ENCODE measurements at regions not wholly inside any gene's neighbourhood (a gene's known extent, or its start where the extent isn't known, plus 50 kb on each side); places are given as distances from the start of the nearest gene placed in this dataset.

GRCh38 chr1:194256010-194256409, 1069.6 kb upstream of the B3GALT2 start:
- Histone ChIP-seq H4K91ac (ENCODE audit: low read depth, low read length) (no peak overlapping the region), H4K12ac (ENCODE audit: low read depth, low read length) (no peak overlapping the region), H3K18ac (ENCODE audit: low read length) (no peak overlapping the region), H3K79me2 (ENCODE audit: control insufficient read depth, insufficient read depth, low read length, poor library complexity) (no peaks in the 10 kb centered on the region), H3K27ac (ENCODE audit: low read depth, low read length) (no peak overlapping the region), H3K4me3 (ENCODE audit: low read depth, low read length) (no peak overlapping the region), H3K27me3 (ENCODE audit: insufficient read depth, low read length) (no peaks in the 10 kb centered on the region), H3K14ac (ENCODE audit: low read length) (no peak overlapping the region), H2AK5ac (ENCODE audit: low read length) (no peak overlapping the region), H3K79me1 (ENCODE audit: low read length) (no peaks in the 10 kb centered on the region), H3K4me1 (ENCODE audit: control insufficient read depth in 1 of 2, insufficient read depth in 2 of 2, low read length in 2 of 2) (no peaks in the 10 kb centered on the region), H3K36me3 (ENCODE audit: control insufficient read depth in 1 of 2, insufficient read depth in 2 of 2, low read length in 2 of 2) (no peaks in the 10 kb centered on the region), H3K9me3 (ENCODE audit: insufficient read depth, low read depth, low read length) (no peaks in the 10 kb centered on the region), H4K8ac (ENCODE audit: low read depth, low read length) (no peak overlapping the region), H3K23ac (ENCODE audit: low read length) (no peak overlapping the region), H2BK5ac (ENCODE audit: low read depth, low read length, poor library complexity) (no peak overlapping the region), H3K9ac (ENCODE audit: low read length) (no peak overlapping the region), H2BK12ac (ENCODE audit: low read length) (no peak overlapping the region), H3K4me2 (ENCODE audit: low read length) (no peak overlapping the region), H2BK120ac (ENCODE audit: insufficient read depth, low read length, poor library complexity) (no peak overlapping the region), H3K4ac (ENCODE audit: low read depth, low read length) (no peak overlapping the region), H2AFZ (ENCODE audit: insufficient read depth, low read length, poor library complexity) (no peak overlapping the region)
- no CpG with 5 or more reads among the region's 2 CpGs for WGBS (ENCODE audit: extremely low coverage, insufficient coverage, insufficient read length)
- no peak for DNase-seq

GRCh38 chr1:194252199-194252598, 1065.8 kb upstream of the B3GALT2 start:
- no peak overlapping the region for H4K91ac ChIP-seq (ENCODE audit: low read depth, low read length)
- no peak overlapping the region for H2BK12ac ChIP-seq (ENCODE audit: low read length)
- H3K23ac ChIP-seq (ENCODE audit: low read length) = no peak overlapping the region
- H3K18ac ChIP-seq (ENCODE audit: low read length) = no peak overlapping the region
- WGBS (ENCODE audit: extremely low coverage, insufficient coverage, insufficient read length) = no CpG with 5 or more reads among the region's 1 CpG
- peak in 1 of 2 donors; percentile 40 for DNase-seq
- no peak overlapping the region for H2AK5ac ChIP-seq (ENCODE audit: low read length)
- H2AFZ ChIP-seq (ENCODE audit: insufficient read depth, low read length, poor library complexity) = no peak overlapping the region
- H2BK5ac ChIP-seq (ENCODE audit: low read depth, low read length, poor library complexity) = no peak overlapping the region
- no peaks in the 10 kb centered on the region for H3K36me3 ChIP-seq (ENCODE audit: control insufficient read depth in 1 of 2, insufficient read depth in 2 of 2, low read length in 2 of 2)
- no peak overlapping the region for H3K4me2 ChIP-seq (ENCODE audit: low read length)
- H2BK120ac ChIP-seq (ENCODE audit: insufficient read depth, low read length, poor library complexity) = no peak overlapping the region
- no peaks in the 10 kb centered on the region for H3K79me1 ChIP-seq (ENCODE audit: low read length)
- no peak overlapping the region for H3K9ac ChIP-seq (ENCODE audit: low read length)
- no peak overlapping the region for H4K8ac ChIP-seq (ENCODE audit: low read depth, low read length)
- H3K14ac ChIP-seq (ENCODE audit: low read length) = no peak overlapping the region
- H4K12ac ChIP-seq (ENCODE audit: low read depth, low read length) = no peak overlapping the region
- H3K4me1 ChIP-seq (ENCODE audit: control insufficient read depth in 1 of 2, insufficient read depth in 2 of 2, low read length in 2 of 2) = no peaks in the 10 kb centered on the region
- H3K79me2 ChIP-seq (ENCODE audit: control insufficient read depth, insufficient read depth, low read length, poor library complexity) = no peaks in the 10 kb centered on the region
- no peaks in the 10 kb centered on the region for H3K9me3 ChIP-seq (ENCODE audit: insufficient read depth, low read depth, low read length)
- no peak overlapping the region for H3K4ac ChIP-seq (ENCODE audit: low read depth, low read length)
- H3K27ac ChIP-seq (ENCODE audit: low read depth, low read length) = no peak overlapping the region
- no peak overlapping the region for H3K4me3 ChIP-seq (ENCODE audit: low read depth, low read length)
- H3K27me3 ChIP-seq (ENCODE audit: insufficient read depth, low read length) = no peaks in the 10 kb centered on the region

- DNase-seq = no peak
- no peak overlapping the region for H2AFZ ChIP-seq (ENCODE audit: insufficient read depth, low read length, poor library complexity)
- H3K23ac ChIP-seq (ENCODE audit: low read length) = no peak overlapping the region
- H2AK5ac ChIP-seq (ENCODE audit: low read length) = no peak overlapping the region
- H3K18ac ChIP-seq (ENCODE audit: low read length) = no peak overlapping the region
- no peak overlapping the region for H3K4me2 ChIP-seq (ENCODE audit: low read length)
- H2BK5ac ChIP-seq (ENCODE audit: low read depth, low read length, poor library complexity) = no peak overlapping the region
- H3K4me1 ChIP-seq (ENCODE audit: control insufficient read depth in 1 of 2, insufficient read depth in 2 of 2, low read length in 2 of 2) = no peaks in the 10 kb centered on the region
- no CpG with 5 or more reads among the region's 1 CpG for WGBS (ENCODE audit: extremely low coverage, insufficient coverage, insufficient read length)
- no peak overlapping the region for H3K9ac ChIP-seq (ENCODE audit: low read length)
- H3K79me2 ChIP-seq (ENCODE audit: control insufficient read depth, insufficient read depth, low read length, poor library complexity) = no peaks in the 10 kb centered on the region
- no peaks in the 10 kb centered on the region for H3K79me1 ChIP-seq (ENCODE audit: low read length)
- no peak overlapping the region for H3K14ac ChIP-seq (ENCODE audit: low read length)
- no peak overlapping the region for H4K8ac ChIP-seq (ENCODE audit: low read depth, low read length)
- H2BK12ac ChIP-seq (ENCODE audit: low read length) = no peak overlapping the region
- H2BK120ac ChIP-seq (ENCODE audit: insufficient read depth, low read length, poor library complexity) = no peak overlapping the region
- no peak overlapping the region for H4K91ac ChIP-seq (ENCODE audit: low read depth, low read length)
- no peak overlapping the region for H3K27ac ChIP-seq (ENCODE audit: low read depth, low read length)
- no peaks in the 10 kb centered on the region for H3K27me3 ChIP-seq (ENCODE audit: insufficient read depth, low read length)
- H3K36me3 ChIP-seq (ENCODE audit: control insufficient read depth in 1 of 2, insufficient read depth in 2 of 2, low read length in 2 of 2) = no peaks in the 10 kb centered on the region
- no peak overlapping the region for H3K4ac ChIP-seq (ENCODE audit: low read depth, low read length)
- H3K4me3 ChIP-seq (ENCODE audit: low read depth, low read length) = no peak overlapping the region
- no peaks in the 10 kb centered on the region for H3K9me3 ChIP-seq (ENCODE audit: insufficient read depth, low read depth, low read length)
- H4K12ac ChIP-seq (ENCODE audit: low read depth, low read length) = no peak overlapping the region
Measured at GRCh38 chr1:194241215-194241614, 1054.8 kb upstream of the B3GALT2 start.

- Histone ChIP-seq H3K79me2 (ENCODE audit: control insufficient read depth, insufficient read depth, low read length, poor library complexity) (no peaks in the 10 kb centered on the region), H3K4me1 (ENCODE audit: control insufficient read depth in 1 of 2, insufficient read depth in 2 of 2, low read length in 2 of 2) (no peaks in the 10 kb centered on the region), H4K8ac (ENCODE audit: low read depth, low read length) (no peak overlapping the region), H3K23ac (ENCODE audit: low read length) (no peak overlapping the region), H3K18ac (ENCODE audit: low read length) (no peak overlapping the region), H3K9ac (ENCODE audit: low read length) (no peak overlapping the region), H2AFZ (ENCODE audit: insufficient read depth, low read length, poor library complexity) (no peak overlapping the region), H3K79me1 (ENCODE audit: low read length) (no peaks in the 10 kb centered on the region), H4K12ac (ENCODE audit: low read depth, low read length) (no peak overlapping the region), H3K4ac (ENCODE audit: low read depth, low read length) (no peak overlapping the region), H3K27me3 (ENCODE audit: insufficient read depth, low read length) (no peaks in the 10 kb centered on the region), H3K36me3 (ENCODE audit: control insufficient read depth in 1 of 2, insufficient read depth in 2 of 2, low read length in 2 of 2) (no peaks in the 10 kb centered on the region), H2BK5ac (ENCODE audit: low read depth, low read length, poor library complexity) (no peak overlapping the region), H2BK120ac (ENCODE audit: insufficient read depth, low read length, poor library complexity) (no peak overlapping the region), H2BK12ac (ENCODE audit: low read length) (no peak overlapping the region), H3K9me3 (ENCODE audit: insufficient read depth, low read depth, low read length) (peaks cover 2% of the 10 kb centered on the region), H2AK5ac (ENCODE audit: low read length) (no peak overlapping the region), H3K14ac (ENCODE audit: low read length) (no peak overlapping the region), H4K91ac (ENCODE audit: low read depth, low read length) (no peak overlapping the region), H3K4me3 (ENCODE audit: low read depth, low read length) (no peak overlapping the region), H3K27ac (ENCODE audit: low read depth, low read length) (no peak overlapping the region), H3K4me2 (ENCODE audit: low read length) (no peak overlapping the region)
- DNase-seq = no peak
- WGBS (ENCODE audit: extremely low coverage, insufficient coverage, insufficient read length) = 100% methylated on average over 1 of the region's 2 CpGs
Measured at GRCh38 chr1:194233069-194233468, 1046.7 kb upstream of the B3GALT2 start.
